Stomach (tissue), 8 donors: ENCODE measurements at regions not wholly inside any gene's neighbourhood (a gene's known extent, or its start where the extent isn't known, plus 50 kb on each side); places are given as distances from the start of the nearest gene placed in this dataset.

Source experiments
- DNase-seq, 2 donors: peaks; one replicate each; pipeline versions ENCODE4 v3.0.0 to v3.0.0-alpha.2; 2013 to 2019
- H3K27ac ChIP-seq, 5 donors: fragments of 200-600 bp in 4 of 5; sonication (generic) in 4 of 5; one replicate each; pipeline ENCODE4 v1.5.1; 2013 to 2019; ENCODE audit warnings: mild to moderate bottlenecking in 1 of 5, moderate library complexity in 1 of 5
- H3K27me3 ChIP-seq, 3 donors: fragments of 200-600 bp; sonication (generic); one replicate each; pipeline ENCODE4 v1.5.1; 2017 to 2019; ENCODE audit warnings: mixed run types in 1 of 3
- H3K36me3 ChIP-seq, 4 donors: fragments of 200-600 bp; sonication (generic); 1 replicate in 3 of 4; 2 replicates in 1 of 4; pipeline ENCODE4 v1.5.1; 2016 to 2019
- H3K4me1 ChIP-seq, 4 donors: fragments of 200-600 bp; sonication (generic); one replicate each; pipeline ENCODE4 v1.5.1; 2016 to 2019
- H3K4me3 ChIP-seq, 4 donors: fragments of 200-600 bp; sonication (generic) in 3 of 4; one replicate each; pipeline ENCODE4 v1.5.1; 2016 to 2019; ENCODE audit warnings: mild to moderate bottlenecking in 1 of 4
- H3K9me3 ChIP-seq, 4 donors: fragments of 200-600 bp; sonication (generic); one replicate each; pipeline ENCODE4 v1.5.1; 2016 to 2019
- EP300 ChIP-seq: sonication (generic); formaldehyde crosslinking; IDR thresholded peaks from one replicate; pipeline ENCODE4 v1.6.1; 2017; ENCODE audit warnings: antibody characterized with exemption
- POLR2A ChIP-seq, 4 donors: fragments of 450-650 bp; IDR thresholded peaks; one replicate each; pipeline ENCODE4 v1.6.1; 2016; ENCODE audit warnings: antibody characterized with exemption in 4 of 4, control low read depth in 2 of 4, mild to moderate bottlenecking in 1 of 4, moderate library complexity in 1 of 4
- POLR2AphosphoS5 ChIP-seq, 3 donors: sonication (generic); formaldehyde crosslinking; IDR thresholded peaks; one replicate each; pipeline ENCODE4 v1.6.1; 2016; ENCODE audit warnings: antibody characterized with exemption in 3 of 3
- WGBS, 5 donors: extraction: QIAGEN DNeasy Blood & Tissue Kit in 3 of 5; methylation state at CpG; one replicate each; pipeline versions ENCODE4 v1.1.5 to v1.1.7; 2013 to 2018; 5-methylcytosine and 5-hydroxymethylcytosine counted together
- intact Hi-C: fragments of 100-400 bp; cut with DNase I; formaldehyde crosslinking; loops from one replicate; pipeline ENCODE4 v1.15.1; 2023; ENCODE audit warnings: low total_unique reads
- TF ChIP-seq, protein P1 (sequence below), 7 experiments: fragments of 450-650 bp in 4 of 7; fragments of 200-600 bp in 3 of 7; sonication (generic) in 3 of 7; IDR thresholded peaks; one replicate each; pipeline ENCODE4 v1.5.1; 2016 to 2019; ENCODE audit warnings: antibody characterized with exemption in 7 of 7, control low read depth in 2 of 7, mild to moderate bottlenecking in 1 of 7
- donor health status: healthy with polysubstance abuse.
- donor health status: Bipolar disorder and iron deficiency.
- donor health status: healthy.

DNA sequence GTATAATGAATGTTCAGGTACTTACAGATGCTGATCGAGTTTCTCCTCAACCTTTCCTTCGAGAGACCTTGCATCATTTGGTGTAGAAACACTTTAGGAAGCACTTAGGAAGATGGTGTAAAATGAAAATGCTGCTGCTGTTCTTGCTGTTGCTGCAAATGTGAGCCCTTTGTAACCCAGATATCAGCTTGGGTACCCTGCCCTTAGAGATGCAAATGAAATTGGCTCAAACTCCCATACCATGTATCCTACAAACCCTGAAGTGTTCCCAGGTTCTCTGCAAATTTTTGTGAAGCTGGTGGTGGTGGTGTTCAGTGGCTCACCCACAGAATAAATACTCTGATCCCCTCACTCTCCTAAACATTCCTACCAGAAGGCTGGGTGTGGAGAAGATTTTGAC lies 130.8 kb downstream of the SLC25A47 start:
- Histone ChIP-seq H3K4me1 (no peaks in the 10 kb centered on the region), H3K27me3 (no peaks in the 10 kb centered on the region), H3K27ac (no peak overlapping the region), H3K9me3 (no peaks in the 10 kb centered on the region), H3K36me3 (no peaks in the 10 kb centered on the region), H3K4me3 (no peak overlapping the region)
- no peak for TF ChIP-seq POLR2AphosphoS5 (IDR thresholded peaks at IDR 0.05)
- no peak for TF ChIP-seq POLR2A (IDR thresholded peaks at IDR 0.05)
- TF ChIP-seq, protein P1, sequence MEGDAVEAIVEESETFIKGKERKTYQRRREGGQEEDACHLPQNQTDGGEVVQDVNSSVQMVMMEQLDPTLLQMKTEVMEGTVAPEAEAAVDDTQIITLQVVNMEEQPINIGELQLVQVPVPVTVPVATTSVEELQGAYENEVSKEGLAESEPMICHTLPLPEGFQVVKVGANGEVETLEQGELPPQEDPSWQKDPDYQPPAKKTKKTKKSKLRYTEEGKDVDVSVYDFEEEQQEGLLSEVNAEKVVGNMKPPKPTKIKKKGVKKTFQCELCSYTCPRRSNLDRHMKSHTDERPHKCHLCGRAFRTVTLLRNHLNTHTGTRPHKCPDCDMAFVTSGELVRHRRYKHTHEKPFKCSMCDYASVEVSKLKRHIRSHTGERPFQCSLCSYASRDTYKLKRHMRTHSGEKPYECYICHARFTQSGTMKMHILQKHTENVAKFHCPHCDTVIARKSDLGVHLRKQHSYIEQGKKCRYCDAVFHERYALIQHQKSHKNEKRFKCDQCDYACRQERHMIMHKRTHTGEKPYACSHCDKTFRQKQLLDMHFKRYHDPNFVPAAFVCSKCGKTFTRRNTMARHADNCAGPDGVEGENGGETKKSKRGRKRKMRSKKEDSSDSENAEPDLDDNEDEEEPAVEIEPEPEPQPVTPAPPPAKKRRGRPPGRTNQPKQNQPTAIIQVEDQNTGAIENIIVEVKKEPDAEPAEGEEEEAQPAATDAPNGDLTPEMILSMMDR (IDR thresholded peaks at IDR 0.05), result no peak
- TF ChIP-seq EP300, result no peak
- WGBS, 5 donors, result 60 to 82% (median 78%) methylated on average over 2 of the region's 2 CpGs
- no peak for DNase-seq
- intact Hi-C loops, result no loop called here

DNA sequence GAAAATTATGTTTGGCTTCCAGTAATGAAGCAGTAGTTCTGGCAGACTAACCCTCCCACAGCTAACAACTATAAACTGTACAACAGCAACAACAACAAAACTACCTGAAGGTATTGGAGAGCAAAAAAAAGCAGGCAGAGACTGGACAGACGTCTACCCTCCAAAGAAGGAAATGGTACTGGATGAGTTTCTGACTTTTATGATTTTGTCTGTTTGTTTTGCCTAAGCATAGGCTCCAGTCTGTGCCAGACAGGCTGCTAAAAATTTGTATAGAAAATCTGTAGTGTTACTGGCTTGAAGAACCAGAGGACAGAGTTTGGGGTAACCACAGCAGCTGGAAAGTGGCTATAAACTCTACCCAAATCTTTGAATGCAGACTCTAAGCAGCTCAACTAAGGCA lies 131.3 kb downstream of the SLC25A47 start:
- intact Hi-C loops, result no loop called here
- Histone ChIP-seq H3K36me3 (no peaks in the 10 kb centered on the region), H3K4me1 (no peaks in the 10 kb centered on the region), H3K27ac (no peak overlapping the region), H3K9me3 (no peaks in the 10 kb centered on the region), H3K27me3 (no peaks in the 10 kb centered on the region), H3K4me3 (no peak overlapping the region)
- DNase-seq, result no peak
- no peak for TF ChIP-seq POLR2AphosphoS5 (IDR thresholded peaks at IDR 0.05)
- TF ChIP-seq EP300, result no peak
- TF ChIP-seq, protein P1 (IDR thresholded peaks at IDR 0.05), result no peak
- TF ChIP-seq POLR2A (IDR thresholded peaks at IDR 0.05), result no peak
- 52 to 79% (median 62%) methylated on average over 1 of the region's 1 CpG for WGBS, 5 donors

DNA sequence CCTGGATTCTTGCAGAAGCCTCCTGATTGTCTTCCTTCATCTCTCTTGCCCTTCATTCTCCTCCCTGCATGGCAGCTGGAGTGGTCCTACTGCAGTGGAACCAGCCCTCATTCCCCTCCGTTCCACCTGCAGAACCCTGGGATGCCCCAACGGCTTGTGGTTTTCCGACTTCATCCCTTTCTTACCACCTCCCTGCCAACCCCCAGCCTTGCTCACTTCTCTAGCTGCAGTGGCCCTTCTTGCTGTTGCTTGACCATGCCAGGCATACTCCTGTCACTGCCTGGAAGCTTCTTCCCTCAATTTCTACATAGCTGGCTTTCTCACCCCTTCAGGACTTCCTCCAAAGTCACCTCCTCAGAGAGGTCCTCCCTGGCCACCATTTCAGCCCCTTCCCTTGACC lies 123.3 kb downstream of the BEGAIN start:
- peaks cover 0 to 19% (median 11%) of the 10 kb centered on the region in 4 donors for H3K36me3 ChIP-seq
- intact Hi-C loops, result no loop called here
- H3K27ac ChIP-seq, result no peak overlapping the region
- H3K27me3 ChIP-seq, result no peaks in the 10 kb centered on the region
- 84 to 96% (median 93%) methylated on average over 3 of the region's 3 CpGs for WGBS, 5 donors
- H3K9me3 ChIP-seq, result no peaks in the 10 kb centered on the region
- H3K4me1 ChIP-seq, result no peaks in the 10 kb centered on the region
- TF ChIP-seq, protein P1 (IDR thresholded peaks at IDR 0.05), result no peak
- TF ChIP-seq EP300, result no peak
- TF ChIP-seq POLR2A (IDR thresholded peaks at IDR 0.05), result no peak
- TF ChIP-seq POLR2AphosphoS5 (IDR thresholded peaks at IDR 0.05), result no peak
- no peak overlapping the region for H3K4me3 ChIP-seq
- no peak for DNase-seq

DNA sequence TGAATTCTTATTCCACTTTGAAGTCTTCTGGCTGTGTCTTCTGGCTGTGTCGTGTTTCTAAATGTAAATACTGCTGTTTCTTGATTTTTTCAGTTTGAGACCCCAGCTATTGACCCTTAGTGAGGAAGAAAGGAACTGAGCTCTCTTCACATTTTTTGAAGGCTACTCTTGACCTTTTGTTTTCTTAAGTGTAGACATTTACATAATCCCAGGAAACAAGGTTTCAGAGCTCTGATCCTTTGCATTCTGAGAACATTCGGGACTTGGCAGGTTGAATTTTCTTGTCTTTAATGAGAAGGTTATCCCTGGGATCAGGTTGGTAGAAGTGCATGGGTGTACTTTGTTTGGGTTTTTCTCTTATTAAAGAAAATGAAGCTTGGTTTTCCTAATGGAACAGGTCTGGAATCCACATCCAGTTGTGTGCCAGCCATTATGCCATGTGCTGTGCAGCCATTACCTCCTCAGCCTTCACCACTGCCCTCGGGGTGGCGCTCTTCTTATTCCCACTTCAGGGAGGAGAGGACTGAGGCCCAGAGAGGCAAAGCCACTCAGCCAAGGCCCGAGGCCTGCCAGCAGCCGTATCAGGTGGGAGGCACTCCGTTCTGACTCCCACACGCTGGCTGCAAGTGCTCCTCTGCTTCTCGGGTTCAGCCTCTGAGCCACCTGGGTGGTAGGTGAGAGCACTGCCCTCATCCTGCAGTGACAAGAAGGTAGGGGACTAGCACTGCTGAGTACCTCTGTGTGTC lies 120.9 kb downstream of the BEGAIN start:
- Histone ChIP-seq H3K4me1 (no peaks in the 10 kb centered on the region), H3K27me3 (no peaks in the 10 kb centered on the region), H3K9me3 (no peaks in the 10 kb centered on the region), H3K27ac (no peak overlapping the region), H3K36me3 (peaks cover 0 to 43% (median 30%) of the 10 kb centered on the region in 4 donors), H3K4me3 (no peak overlapping the region)
- DNase-seq, result no peak
- no peak for TF ChIP-seq POLR2A (IDR thresholded peaks at IDR 0.05)
- TF ChIP-seq, protein P1 (IDR thresholded peaks at IDR 0.05), result no peak
- no peak for TF ChIP-seq EP300
- intact Hi-C loops, result no loop called here
- 73 to 85% (median 80%) methylated on average over 8 to 9 of the region's 9 CpGs for WGBS, 5 donors
